GM19043 (cell line): ENCODE measurements at regions not wholly inside any gene's neighbourhood (a gene's known extent, or its start where the extent isn't known, plus 50 kb on each side); places are given as distances from the start of the nearest gene placed in this dataset.
"Not testable (repeated sequence)": the region's sequence is repeated elsewhere in the genome, so short reads cannot be mapped to it uniquely, and the experiment has no call there.

Experiments
- ATAC-seq: cut with Tn5 transposase; IDR thresholded peaks from one replicate; pipeline ENCODE4 v1.9.1; 2021; ENCODE audit warnings: low read depth; ENCODE audit not compliant: unreplicated experiment

GRCh38 chr4:38328989-38329729 is 334.8 kb upstream of the KLF3 start:
- no peak for ATAC-seq

- ATAC-seq = no peak
Observed at GRCh38 chr4:38330321-38330720, 333.7 kb upstream of the KLF3 start.

- ATAC-seq = no peak
Observed at GRCh38 chr4:38330936-38331335, 333.1 kb upstream of the KLF3 start.

- ATAC-seq = no peak
Observed at GRCh38 chr4:38332699-38333098, 331.3 kb upstream of the KLF3 start.

GRCh38 chr4:38333219-38333618 is 330.8 kb upstream of the KLF3 start:
- no peak for ATAC-seq

GRCh38 chr4:38334791-38335190 is 329.2 kb upstream of the KLF3 start:
- ATAC-seq = no peak

GRCh38 chr4:38338939-38339338 is 325.1 kb upstream of the KLF3 start:
- not testable (repeated sequence) for ATAC-seq

GRCh38 chr4:38343608-38344007 is 320.4 kb upstream of the KLF3 start:
- ATAC-seq = no peak

- no peak for ATAC-seq
Observed at GRCh38 chr4:38344929-38345328, 319.1 kb upstream of the KLF3 start.

- no peak for ATAC-seq
Observed at GRCh38 chr4:38347251-38347650, 316.7 kb upstream of the KLF3 start.

- ATAC-seq = no peak
Observed at GRCh38 chr4:38354421-38354820, 309.6 kb upstream of the KLF3 start.

- no peak for ATAC-seq
Observed at GRCh38 chr4:38354872-38355271, 309.1 kb upstream of the KLF3 start.

- ATAC-seq = no peak
Observed at GRCh38 chr4:38356686-38357085, 307.3 kb upstream of the KLF3 start.

- ATAC-seq = no peak
Observed at GRCh38 chr4:38357546-38357945, 306.5 kb upstream of the KLF3 start.

GRCh38 chr4:38359113-38359512 is 304.9 kb upstream of the KLF3 start:
- ATAC-seq = no peak

GRCh38 chr4:38360201-38360600 is 303.8 kb upstream of the KLF3 start:
- ATAC-seq = no peak

GRCh38 chr4:38364383-38364963 is 299.5 kb upstream of the KLF3 start:
- ATAC-seq = no peak

- ATAC-seq = no peak
Observed at GRCh38 chr4:38365261-38365660, 298.7 kb upstream of the KLF3 start.

- ATAC-seq = no peak
Observed at GRCh38 chr4:38365748-38366310, 298.2 kb upstream of the KLF3 start.

GRCh38 chr4:38366456-38366855 is 297.5 kb upstream of the KLF3 start:
- ATAC-seq = no peak

- no peak for ATAC-seq
Observed at GRCh38 chr4:38366997-38367396, 297.0 kb upstream of the KLF3 start.

GRCh38 chr4:38367642-38368174 is 296.3 kb upstream of the KLF3 start:
- ATAC-seq = no peak
